HG03521 (cell line): ENCODE measurements at regions not wholly inside any gene's neighbourhood (a gene's known extent, or its start where the extent isn't known, plus 50 kb on each side); places are given as distances from the start of the nearest gene placed in this dataset.

Experiments used
- ATAC-seq: cut with Tn5 transposase; IDR thresholded peaks from one replicate; pipeline ENCODE4 v1.9.1; 2021; ENCODE audit warnings: mild to moderate bottlenecking, moderate library complexity; ENCODE audit not compliant: unreplicated experiment

GRCh38 chr4:104763554-104764222, 269.0 kb upstream of the CXXC4 start:
- no peak for ATAC-seq

- no peak for ATAC-seq
These were observed 272.0 kb upstream of the CXXC4 start for GRCh38 chr4:104766676-104767075.

GRCh38 chr4:104772849-104773248, 278.2 kb upstream of the CXXC4 start:
- peak; percentile 71 for ATAC-seq

- no peak for ATAC-seq
These were observed 300.7 kb upstream of the CXXC4 start for GRCh38 chr4:104795264-104795939.

GRCh38 chr4:104811727-104812126, 317.0 kb upstream of the CXXC4 start:
- ATAC-seq, result no peak

GRCh38 chr4:104815665-104816064, 321.0 kb upstream of the CXXC4 start:
- ATAC-seq, result peak; percentile 67

GRCh38 chr4:104818579-104818978, 323.9 kb upstream of the CXXC4 start:
- ATAC-seq, result no peak

- no peak for ATAC-seq
These were observed 320.5 kb upstream of the TET2 start for GRCh38 chr4:104826171-104826570.

GRCh38 chr4:104829761-104830160, 316.9 kb upstream of the TET2 start:
- ATAC-seq, result no peak

- ATAC-seq, result no peak
These were observed 298.0 kb upstream of the TET2 start for GRCh38 chr4:104848597-104849225.

- ATAC-seq, result no peak
These were observed 287.0 kb upstream of the TET2 start for GRCh38 chr4:104859601-104860237.

GRCh38 chr4:104860238-104861123, 286.2 kb upstream of the TET2 start:
- peak; percentile 72 for ATAC-seq

- ATAC-seq, result no peak
These were observed 279.9 kb upstream of the TET2 start for GRCh38 chr4:104866809-104867208.

- peak; percentile 34 for ATAC-seq
These were observed 278.1 kb upstream of the TET2 start for GRCh38 chr4:104868533-104868932.

- peak; percentile 86 for ATAC-seq
These were observed 277.7 kb upstream of the TET2 start for GRCh38 chr4:104868958-104869357.

GRCh38 chr4:104869831-104870230, 276.8 kb upstream of the TET2 start:
- ATAC-seq, result no peak

- ATAC-seq, result no peak
These were observed 276.0 kb upstream of the TET2 start for GRCh38 chr4:104870495-104871233.

GRCh38 chr4:104878936-104879335, 267.7 kb upstream of the TET2 start:
- no peak for ATAC-seq

- peak; percentile 44 for ATAC-seq
These were observed 267.3 kb upstream of the TET2 start for GRCh38 chr4:104879367-104879766.

- no peak for ATAC-seq
These were observed 266.8 kb upstream of the TET2 start for GRCh38 chr4:104879854-104880253.
